NCI-H82 (cell line): ENCODE measurements at regions not wholly inside any gene's neighbourhood (a gene's known extent, or its start where the extent isn't known, plus 50 kb on each side); places are given as distances from the start of the nearest gene placed in this dataset.
"Not testable (repeated sequence)": the region's sequence is repeated elsewhere in the genome, so short reads cannot be mapped to it uniquely, and the experiment has no call there.

Source experiments
- DNase-seq: peaks from one replicate; lab custom pipeline; 2025; lab: John Stamatoyannopoulos, UW

GRCh38 chr6:159642995-159643394 is 50.0 kb downstream of the SOD2 start:
- no peak for DNase-seq

DNA sequence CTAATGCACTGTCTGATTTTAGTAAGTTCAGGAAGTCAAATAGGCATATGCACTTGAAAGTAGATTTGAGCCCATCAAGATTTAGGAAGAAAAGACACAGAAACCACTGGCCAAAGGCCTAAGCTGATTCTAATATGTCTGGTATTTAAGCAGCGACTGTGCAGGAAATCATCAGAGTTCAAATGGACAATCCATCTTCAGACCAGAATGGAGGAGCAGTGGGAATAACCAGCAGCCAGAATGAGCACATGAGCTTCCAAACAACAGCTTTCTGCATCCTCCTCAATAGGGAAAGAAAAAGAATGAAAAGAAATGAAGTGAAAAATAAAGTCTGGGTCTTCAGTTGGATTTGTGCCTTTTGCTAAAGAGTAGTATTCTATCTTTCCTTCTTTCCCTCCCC is 50.6 kb downstream of the SOD2 start:
- no peak for DNase-seq

DNA sequence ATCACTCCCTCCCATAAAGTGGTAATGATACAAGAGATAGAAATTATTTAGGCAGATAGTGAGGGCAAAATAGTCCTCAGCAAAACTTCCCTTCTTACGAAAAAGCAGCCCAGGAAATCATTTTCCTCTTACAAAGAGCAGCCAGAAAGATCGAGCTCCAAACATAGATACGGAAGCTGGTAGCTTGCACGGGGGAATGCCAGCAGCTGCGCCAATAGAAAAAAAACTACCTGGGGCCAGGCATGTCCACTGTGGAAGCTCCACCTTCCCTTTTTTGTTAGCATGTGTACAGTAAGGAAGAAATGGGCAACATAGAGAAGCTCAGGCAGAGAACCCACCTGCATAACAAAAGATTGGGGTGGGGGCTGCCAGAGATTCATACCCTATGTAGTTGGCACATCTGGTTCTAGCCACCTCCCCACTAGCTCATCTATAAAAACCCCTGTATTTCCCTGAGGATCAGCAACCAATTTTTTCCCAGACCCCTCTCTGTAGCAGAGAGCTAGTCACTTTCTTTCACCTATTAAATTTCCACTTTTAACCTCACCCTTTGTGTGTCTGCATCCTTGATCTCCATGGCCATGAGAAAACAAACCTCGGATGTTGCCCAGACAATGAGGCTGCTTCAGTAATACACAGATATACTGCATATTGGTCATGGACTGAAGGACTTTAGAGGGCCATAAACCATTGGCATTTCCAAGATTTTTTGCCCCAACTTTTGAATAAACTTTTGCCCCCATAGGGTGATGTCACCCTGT is 52.1 kb downstream of the SOD2 start:
- DNase-seq: no peak

DNA sequence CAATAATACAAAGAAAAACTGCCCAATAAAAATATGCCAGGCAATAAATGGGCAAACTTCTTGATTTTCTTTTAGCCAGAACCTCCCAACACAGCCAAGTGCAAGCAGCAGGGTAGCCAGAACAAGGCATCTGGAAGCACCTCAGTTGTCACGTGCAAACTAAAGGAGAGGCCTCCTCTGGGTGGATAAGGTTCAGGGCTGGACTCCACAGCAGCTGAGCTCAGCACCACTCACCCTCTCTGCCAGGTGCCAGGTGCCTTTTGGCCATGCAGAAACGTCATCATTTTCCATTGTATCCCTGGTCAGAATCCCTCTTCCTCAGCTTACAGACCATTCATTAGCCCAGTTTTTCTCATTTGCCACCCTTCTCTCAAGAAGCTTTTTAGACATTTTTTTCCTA is 52.7 kb downstream of the SOD2 start:
- DNase-seq: no peak

GRCh38 chr6:159639721-159640120 is 53.3 kb downstream of the SOD2 start:
- no peak for DNase-seq

DNA sequence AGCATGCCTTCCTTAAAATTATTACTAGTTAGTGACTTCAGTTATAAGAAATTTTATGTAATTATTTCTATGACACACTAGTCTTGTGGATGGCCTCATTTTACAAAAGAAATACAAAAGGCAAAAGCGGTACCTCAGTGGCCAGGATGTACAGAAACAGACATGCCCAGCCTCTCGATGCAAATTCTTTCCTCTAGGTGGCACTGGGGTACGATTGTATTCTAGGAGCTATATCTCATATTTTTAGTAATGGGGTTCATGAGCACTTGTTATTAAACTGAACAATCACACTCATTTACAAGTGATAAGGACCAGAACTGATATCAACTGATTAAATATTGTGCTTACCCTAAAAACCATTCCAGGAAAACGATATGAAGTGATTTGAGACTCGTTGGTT is 59.8 kb downstream of the SOD2 start:
- DNase-seq: peak; percentile 43

- no peak for DNase-seq
These were observed 61.2 kb downstream of the SOD2 start for GRCh38 chr6:159631886-159632285.

- no peak for DNase-seq
These were observed 65.1 kb downstream of the SOD2 start for GRCh38 chr6:159627939-159628338.

DNA sequence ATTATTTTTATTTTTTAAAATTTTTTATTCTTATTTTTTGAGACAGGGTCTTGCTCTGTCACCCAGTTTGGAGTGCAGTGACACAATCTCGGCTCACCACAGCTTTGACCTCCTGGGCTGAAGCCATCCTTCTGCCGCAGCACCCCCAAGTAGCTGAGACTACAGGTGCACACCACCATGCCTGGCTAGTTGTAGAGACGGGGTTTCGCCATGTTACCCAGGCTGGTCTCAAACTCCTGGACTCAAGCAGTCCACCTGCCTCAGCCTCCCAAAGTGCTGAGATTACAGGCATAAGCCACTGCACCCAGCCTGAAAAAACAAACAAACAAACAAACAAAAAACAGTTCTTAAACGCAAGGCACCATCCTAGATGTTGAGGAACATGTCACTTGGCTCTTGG is 66.5 kb downstream of the SOD2 start:
- DNase-seq: not testable (repeated sequence)

GRCh38 chr6:159623156-159623555 is 69.9 kb downstream of the SOD2 start:
- no peak for DNase-seq

DNA sequence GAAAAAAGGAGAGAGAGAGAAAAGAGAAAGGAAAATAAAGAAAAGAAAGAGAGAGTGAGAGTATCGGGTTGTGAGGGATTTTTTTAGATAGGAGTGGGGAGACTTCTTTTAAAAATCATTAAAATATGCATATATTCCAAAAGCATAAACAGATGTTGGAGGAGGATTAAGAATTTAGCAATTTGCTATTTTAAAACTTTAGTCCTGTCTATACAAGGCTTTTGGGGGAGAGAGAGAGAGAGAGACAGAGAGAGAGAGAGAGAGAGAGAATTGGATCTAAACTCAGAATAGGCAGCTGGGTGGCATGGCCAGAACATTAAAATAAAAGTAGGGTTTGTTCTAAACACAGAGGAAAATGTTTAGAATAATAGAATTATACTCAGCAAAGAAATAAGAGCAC is 72.1 kb downstream of the SOD2 start:
- DNase-seq: no peak

DNA sequence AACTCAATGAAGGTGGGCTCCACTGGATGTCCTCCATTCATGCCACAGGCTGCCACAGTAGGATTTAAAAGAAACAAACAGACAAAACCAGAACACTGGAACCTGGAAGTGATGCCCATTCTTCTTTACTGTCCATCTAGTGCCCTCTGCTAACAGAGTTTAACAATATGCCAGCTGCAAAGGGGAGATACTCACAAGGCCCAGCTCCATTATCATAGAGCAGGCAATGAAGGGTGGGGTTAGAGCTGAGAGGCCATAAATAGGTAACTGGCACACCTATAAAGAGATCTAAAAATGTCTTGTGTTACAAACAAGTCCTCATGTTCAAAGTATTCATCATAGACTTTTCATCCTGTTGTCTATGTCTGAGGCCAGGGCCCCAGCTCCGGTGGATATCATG is 75.6 kb downstream of the SOD2 start:
- DNase-seq: no peak

DNA sequence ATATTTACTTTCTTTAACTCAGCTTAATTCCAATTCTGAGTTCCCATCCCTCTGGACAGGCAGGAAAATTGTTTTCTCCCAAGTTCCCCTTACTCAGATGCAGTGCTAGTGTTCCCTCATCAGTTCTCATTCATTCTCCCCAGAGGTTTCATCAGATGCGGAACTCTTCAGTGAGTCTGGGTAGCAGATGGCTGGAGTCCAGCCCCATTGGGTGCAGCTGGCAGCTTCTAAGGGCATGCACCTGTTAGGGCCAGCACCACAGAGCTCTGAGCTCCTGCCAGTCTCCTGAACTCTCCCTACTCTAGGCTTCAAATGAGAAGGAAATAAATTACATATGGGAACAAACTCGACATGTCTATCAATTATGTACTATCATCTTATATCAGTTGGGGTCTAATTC is 76.6 kb downstream of the SOD2 start:
- no peak for DNase-seq

DNA sequence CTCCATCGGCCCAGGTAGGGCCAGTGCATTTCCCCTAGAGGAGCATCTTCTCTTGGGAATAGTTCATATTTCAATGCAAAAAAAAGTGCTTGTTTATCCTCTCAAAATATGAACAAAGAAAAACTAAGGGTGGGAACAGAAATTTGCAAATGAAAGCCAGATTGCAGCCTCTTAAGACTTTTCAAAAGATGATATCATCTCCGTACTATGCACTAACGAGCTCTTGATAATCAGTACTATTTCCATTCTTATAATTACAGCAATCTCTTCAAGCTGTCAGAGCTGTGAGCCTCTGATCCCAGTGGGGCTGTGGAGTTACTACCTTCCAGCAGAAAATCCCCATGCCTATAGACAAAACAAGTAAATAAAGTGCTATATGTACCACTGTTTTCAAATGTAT is 77.1 kb downstream of the SOD2 start:
- no peak for DNase-seq

DNA sequence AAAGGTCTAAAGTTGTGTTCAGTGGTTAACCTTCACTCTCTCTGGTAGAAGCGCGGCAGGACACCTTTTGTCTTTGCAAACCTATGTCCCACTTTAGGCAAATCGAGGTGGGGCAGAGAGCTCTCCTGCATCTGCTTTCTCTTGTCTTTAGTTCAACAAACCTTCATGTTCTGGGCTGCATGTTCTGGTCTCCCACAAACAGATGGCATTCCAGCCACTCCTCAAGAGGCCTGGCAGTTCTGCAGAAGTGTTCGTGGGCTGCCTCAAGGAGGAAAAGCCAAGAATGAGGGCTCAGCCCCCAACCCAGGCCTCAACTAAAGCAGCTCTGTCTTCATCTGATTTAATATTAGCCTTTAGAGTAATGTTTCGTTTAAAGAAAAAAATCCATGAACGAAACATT is 82.2 kb downstream of the SOD2 start:
- DNase-seq: no peak

GRCh38 chr6:159609652-159610178 is 83.3 kb downstream of the SOD2 start:
- no peak for DNase-seq

GRCh38 chr6:159608961-159609651 is 83.9 kb downstream of the SOD2 start:
- peak; percentile 51 for DNase-seq

DNA sequence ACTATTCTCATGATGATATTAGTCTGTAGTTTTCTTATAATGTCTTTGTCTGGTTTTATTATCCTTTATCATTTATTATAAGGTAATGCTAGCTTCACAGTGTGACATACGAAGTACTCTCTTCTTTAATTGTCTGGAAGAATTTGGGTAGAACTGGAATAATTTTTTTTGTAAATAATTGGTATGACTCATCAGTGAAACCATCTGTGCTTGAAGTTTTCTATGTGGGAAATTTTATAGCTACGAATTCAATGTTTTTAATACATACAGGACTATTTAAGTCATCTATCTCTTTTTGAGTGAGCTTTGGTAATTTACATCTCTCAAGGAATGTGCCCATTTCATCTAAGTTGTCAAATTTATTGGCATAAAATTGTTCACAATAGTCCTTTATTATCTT is 86.3 kb downstream of the SOD2 start:
- DNase-seq: no peak

- DNase-seq: no peak
These were observed 88.5 kb downstream of the SOD2 start for GRCh38 chr6:159604443-159604956.

- no peak for DNase-seq
These were observed 90.5 kb downstream of the SOD2 start for GRCh38 chr6:159602431-159603041.

DNA sequence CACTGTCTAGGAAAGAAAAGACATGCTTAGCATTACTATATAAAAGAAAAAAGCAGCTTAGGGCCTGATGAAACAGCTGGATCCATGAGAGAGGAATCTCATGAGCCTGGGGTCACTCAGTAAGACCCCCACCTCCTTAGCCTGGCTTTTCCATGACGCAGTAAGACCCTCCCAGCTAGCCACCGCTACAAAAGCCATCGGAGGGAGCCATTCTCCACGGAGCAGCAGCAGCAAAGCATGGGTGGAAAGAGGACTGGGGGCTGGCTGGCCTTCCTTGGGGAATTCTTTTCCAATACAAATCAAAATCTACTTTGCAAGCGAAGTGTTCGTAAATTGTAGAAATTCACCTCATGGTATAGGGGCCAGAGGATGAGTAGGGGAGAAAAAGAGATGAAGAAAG is 91.8 kb downstream of the SOD2 start:
- no peak for DNase-seq

- no peak for DNase-seq
These were observed 97.9 kb downstream of the SOD2 start for GRCh38 chr6:159595173-159595572.

GRCh38 chr6:159594750-159595117 is 98.3 kb downstream of the SOD2 start:
- DNase-seq: no peak
